ENCODE measurements at regions not wholly inside any gene's neighbourhood (a gene's known extent, or its start where the extent isn't known, plus 50 kb on each side); places are given as distances from the start of the nearest gene placed in this dataset.

- Histone ChIP-seq H3K4me2 (ENCODE audit: low read length) (no peak overlapping the region), H3K9me3 (ENCODE audit: low read length) (no peaks in the 10 kb centered on the region), H3K9ac (ENCODE audit: low read length) (no peak overlapping the region), H3F3A (ENCODE audit: insufficient read depth, low read length, poor library complexity, severe bottlenecking) (no peaks in the 10 kb centered on the region), H3K79me2 (replicated peaks; ENCODE audit: insufficient read depth, low read length) (no peaks in the 10 kb centered on the region), H3K27ac (ENCODE audit: low read length) (no peak overlapping the region), H3K4me3 (ENCODE audit: low read length) (no peak overlapping the region), H2AFZ (ENCODE audit: low read depth, low read length) (no peak overlapping the region), H4K20me1 (ENCODE audit: insufficient read depth) (no peaks in the 10 kb centered on the region), H3K36me3 (ENCODE audit: insufficient read depth, low read length) (no peaks in the 10 kb centered on the region), H3K27me3 (ENCODE audit: insufficient read depth, low read depth, low read length) (no peaks in the 10 kb centered on the region), H3K9me2 (ENCODE audit: insufficient read depth, low read length) (no peaks in the 10 kb centered on the region)
- TF ChIP-seq RAD21 (conservative IDR thresholded peaks at IDR 0.05) (no peak), EZH2 (IDR thresholded peaks at IDR 0.05; ENCODE audit: borderline replicate concordance, insufficient read depth, low read length, poor library complexity, severe bottlenecking) (no peak), TAF1 (IDR thresholded peaks at IDR 0.05; ENCODE audit: low read depth) (no peak), REST (IDR thresholded peaks at IDR 0.05; ENCODE audit: borderline replicate concordance) (no peak), MXI1 (conservative IDR thresholded peaks at IDR 0.05; ENCODE audit: poor library complexity, severe bottlenecking) (no peak), EP300 (conservative IDR thresholded peaks at IDR 0.05; ENCODE audit: poor library complexity, severe bottlenecking) (no peak), CTCF (IDR thresholded peaks at IDR 0.05; ENCODE audit: poor library complexity, severe bottlenecking) (no peak), SMC3 (conservative IDR thresholded peaks at IDR 0.05; ENCODE audit: poor library complexity) (no peak), POLR2AphosphoS5 (IDR thresholded peaks at IDR 0.05) (no peak)
Measured at GRCh38 chr3:168422843-168423242, 327.1 kb upstream of the GOLIM4 start.

- H3K9me2 ChIP-seq (ENCODE audit: insufficient read depth, low read length): no peaks in the 10 kb centered on the region
- TF ChIP-seq REST (IDR thresholded peaks at IDR 0.05; ENCODE audit: borderline replicate concordance): no peak
- no peak for TF ChIP-seq SMC3 (conservative IDR thresholded peaks at IDR 0.05; ENCODE audit: poor library complexity)
- TF ChIP-seq RAD21 (conservative IDR thresholded peaks at IDR 0.05): no peak
- TF ChIP-seq EP300 (conservative IDR thresholded peaks at IDR 0.05; ENCODE audit: poor library complexity, severe bottlenecking): no peak
- no peak for TF ChIP-seq TAF1 (IDR thresholded peaks at IDR 0.05; ENCODE audit: low read depth)
- no peak for TF ChIP-seq MXI1 (conservative IDR thresholded peaks at IDR 0.05; ENCODE audit: poor library complexity, severe bottlenecking)
- H3F3A ChIP-seq (ENCODE audit: insufficient read depth, low read length, poor library complexity, severe bottlenecking): no peaks in the 10 kb centered on the region
- H2AFZ ChIP-seq (ENCODE audit: low read depth, low read length): no peak overlapping the region
- no peaks in the 10 kb centered on the region for H3K27me3 ChIP-seq (ENCODE audit: insufficient read depth, low read depth, low read length)
- no peaks in the 10 kb centered on the region for H3K79me2 ChIP-seq (replicated peaks; ENCODE audit: insufficient read depth, low read length)
- H3K9ac ChIP-seq (ENCODE audit: low read length): no peak overlapping the region
- no peaks in the 10 kb centered on the region for H3K36me3 ChIP-seq (ENCODE audit: insufficient read depth, low read length)
- H3K4me2 ChIP-seq (ENCODE audit: low read length): no peak overlapping the region
- no peaks in the 10 kb centered on the region for H3K9me3 ChIP-seq (ENCODE audit: low read length)
- no peak overlapping the region for H3K4me3 ChIP-seq (ENCODE audit: low read length)
- H4K20me1 ChIP-seq (ENCODE audit: insufficient read depth): no peaks in the 10 kb centered on the region
- no peak overlapping the region for H3K27ac ChIP-seq (ENCODE audit: low read length)
Measured at GRCh38 chr3:168419091-168419490, 323.4 kb upstream of the GOLIM4 start.
